SK-N-MC (cell line): ENCODE measurements at regions not wholly inside any gene's neighbourhood (a gene's known extent, or its start where the extent isn't known, plus 50 kb on each side); places are given as distances from the start of the nearest gene placed in this dataset.

Experiments used
- EZH2 ChIP-seq: fragments of 200-600 bp; sonication (generic); IDR thresholded peaks from one replicate; pipeline ENCODE4 v1.6.1; 2017; ENCODE audit warnings: antibody characterized with exemption
- POLR2AphosphoS5 ChIP-seq: IDR thresholded peaks from 2 replicates; pipeline ENCODE4 v1.6.1; 2012; ENCODE audit warnings: mild to moderate bottlenecking, low read depth, low read length, borderline replicate concordance

GRCh38 chr20:60266177-60266823 is 308.1 kb downstream of the CDH26 start:
- no peak for TF ChIP-seq POLR2AphosphoS5
- TF ChIP-seq EZH2, result no peak
